ENCODE measurements at regions not wholly inside any gene's neighbourhood (a gene's known extent, or its start where the extent isn't known, plus 50 kb on each side); places are given as distances from the start of the nearest gene placed in this dataset.

GRCh38 chr2:119078796-119079195 is 79.8 kb downstream of the C1QL2 start:
- TF ChIP-seq, protein P1, sequence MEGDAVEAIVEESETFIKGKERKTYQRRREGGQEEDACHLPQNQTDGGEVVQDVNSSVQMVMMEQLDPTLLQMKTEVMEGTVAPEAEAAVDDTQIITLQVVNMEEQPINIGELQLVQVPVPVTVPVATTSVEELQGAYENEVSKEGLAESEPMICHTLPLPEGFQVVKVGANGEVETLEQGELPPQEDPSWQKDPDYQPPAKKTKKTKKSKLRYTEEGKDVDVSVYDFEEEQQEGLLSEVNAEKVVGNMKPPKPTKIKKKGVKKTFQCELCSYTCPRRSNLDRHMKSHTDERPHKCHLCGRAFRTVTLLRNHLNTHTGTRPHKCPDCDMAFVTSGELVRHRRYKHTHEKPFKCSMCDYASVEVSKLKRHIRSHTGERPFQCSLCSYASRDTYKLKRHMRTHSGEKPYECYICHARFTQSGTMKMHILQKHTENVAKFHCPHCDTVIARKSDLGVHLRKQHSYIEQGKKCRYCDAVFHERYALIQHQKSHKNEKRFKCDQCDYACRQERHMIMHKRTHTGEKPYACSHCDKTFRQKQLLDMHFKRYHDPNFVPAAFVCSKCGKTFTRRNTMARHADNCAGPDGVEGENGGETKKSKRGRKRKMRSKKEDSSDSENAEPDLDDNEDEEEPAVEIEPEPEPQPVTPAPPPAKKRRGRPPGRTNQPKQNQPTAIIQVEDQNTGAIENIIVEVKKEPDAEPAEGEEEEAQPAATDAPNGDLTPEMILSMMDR (conservative IDR thresholded peaks at IDR 0.05; ENCODE audit: low read length), result no peak
- no peak for TF ChIP-seq EZH2phosphoT487 (IDR thresholded peaks at IDR 0.05; ENCODE audit: borderline replicate concordance, low read depth, low read length)

Data from OCI-LY7 (cell line).